ENCODE measurements at regions not wholly inside any gene's neighbourhood (a gene's known extent, or its start where the extent isn't known, plus 50 kb on each side); places are given as distances from the start of the nearest gene placed in this dataset.

DNA sequence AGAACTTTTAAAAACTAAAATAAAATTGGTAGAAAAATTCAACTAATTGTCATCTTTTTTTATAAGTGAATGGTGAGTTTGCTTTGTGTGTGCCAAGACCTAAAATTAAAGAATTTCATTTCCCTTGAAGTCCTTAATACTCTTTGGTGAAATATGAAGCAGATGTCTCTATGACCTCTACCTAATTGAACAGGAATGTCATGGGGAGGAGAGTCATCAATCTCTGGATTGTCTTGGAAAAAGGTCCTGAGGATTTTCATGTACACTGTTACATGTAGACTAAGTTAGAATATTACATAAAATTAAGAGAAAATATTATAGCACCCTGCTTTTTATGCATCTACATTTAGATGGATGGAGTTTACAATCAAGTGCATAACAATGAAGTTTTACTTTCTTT, 177.9 kb upstream of the LRP1B start:
- TF ChIP-seq POLR2A (IDR thresholded peaks at IDR 0.05) = no peak
- TF ChIP-seq, protein P1, sequence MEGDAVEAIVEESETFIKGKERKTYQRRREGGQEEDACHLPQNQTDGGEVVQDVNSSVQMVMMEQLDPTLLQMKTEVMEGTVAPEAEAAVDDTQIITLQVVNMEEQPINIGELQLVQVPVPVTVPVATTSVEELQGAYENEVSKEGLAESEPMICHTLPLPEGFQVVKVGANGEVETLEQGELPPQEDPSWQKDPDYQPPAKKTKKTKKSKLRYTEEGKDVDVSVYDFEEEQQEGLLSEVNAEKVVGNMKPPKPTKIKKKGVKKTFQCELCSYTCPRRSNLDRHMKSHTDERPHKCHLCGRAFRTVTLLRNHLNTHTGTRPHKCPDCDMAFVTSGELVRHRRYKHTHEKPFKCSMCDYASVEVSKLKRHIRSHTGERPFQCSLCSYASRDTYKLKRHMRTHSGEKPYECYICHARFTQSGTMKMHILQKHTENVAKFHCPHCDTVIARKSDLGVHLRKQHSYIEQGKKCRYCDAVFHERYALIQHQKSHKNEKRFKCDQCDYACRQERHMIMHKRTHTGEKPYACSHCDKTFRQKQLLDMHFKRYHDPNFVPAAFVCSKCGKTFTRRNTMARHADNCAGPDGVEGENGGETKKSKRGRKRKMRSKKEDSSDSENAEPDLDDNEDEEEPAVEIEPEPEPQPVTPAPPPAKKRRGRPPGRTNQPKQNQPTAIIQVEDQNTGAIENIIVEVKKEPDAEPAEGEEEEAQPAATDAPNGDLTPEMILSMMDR (IDR thresholded peaks at IDR 0.05 in 4 of 5, conservative IDR thresholded peaks at IDR 0.05 in 1 of 5) = no peak

Data from gastrocnemius medialis (tissue), 4 donors.